ENCODE measurements at regions not wholly inside any gene's neighbourhood (a gene's known extent, or its start where the extent isn't known, plus 50 kb on each side); places are given as distances from the start of the nearest gene placed in this dataset.
"Not testable (repeated sequence)": the region's sequence is repeated elsewhere in the genome, so short reads cannot be mapped to it uniquely, and the experiment has no call there.

DNA sequence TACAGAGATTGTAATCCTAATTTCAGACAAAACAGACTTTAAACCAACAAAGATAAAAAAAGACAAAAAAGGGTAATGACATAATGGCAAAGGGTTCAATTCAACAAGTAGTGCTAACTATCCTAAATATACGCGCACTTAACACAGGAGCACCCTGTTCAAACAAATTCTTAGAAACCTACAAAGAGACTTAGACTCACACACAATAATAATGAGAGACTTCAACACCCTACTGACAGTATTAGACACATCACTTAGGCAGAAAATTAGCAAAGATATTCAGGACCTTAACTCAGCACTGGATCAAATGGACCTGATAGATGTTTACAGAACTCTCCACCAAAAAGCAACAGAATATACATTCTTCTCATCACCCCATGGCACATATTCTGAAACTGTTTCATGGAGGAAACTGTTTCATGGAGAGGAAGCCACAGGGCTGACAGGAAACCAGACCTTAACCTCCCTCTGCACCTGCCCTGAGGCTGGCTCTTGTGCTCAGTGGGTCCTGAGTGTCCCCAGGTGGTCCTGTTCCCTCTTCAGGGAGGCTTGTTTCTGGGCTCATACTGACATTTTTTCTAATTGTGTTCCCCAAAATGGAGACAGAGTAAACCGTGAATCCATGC lies 54.7 kb downstream of the OR4M2 start:
- FAIRE-seq, result not testable (repeated sequence)

DNA sequence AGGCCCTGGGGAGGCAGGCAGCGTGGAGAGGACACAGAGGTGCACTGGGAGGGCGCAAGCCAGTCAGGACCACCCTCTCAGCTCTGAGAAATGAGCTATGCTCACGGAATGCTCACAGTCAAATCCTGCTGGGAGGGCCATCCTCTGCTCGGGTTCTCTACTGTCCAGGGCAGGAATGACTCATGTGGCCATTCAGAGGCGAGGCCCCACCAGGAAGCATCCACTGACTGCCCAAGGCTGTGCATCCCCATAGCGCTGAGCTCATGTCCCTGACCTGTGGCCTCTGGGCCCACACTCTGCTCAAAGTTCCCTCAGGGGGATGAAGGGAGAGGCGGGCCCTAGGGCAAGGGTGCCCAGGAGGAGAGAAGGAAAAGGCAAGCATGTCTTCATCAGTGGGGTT lies 57.2 kb downstream of the OR4M2 start:
- FAIRE-seq, result not testable (repeated sequence)

DNA sequence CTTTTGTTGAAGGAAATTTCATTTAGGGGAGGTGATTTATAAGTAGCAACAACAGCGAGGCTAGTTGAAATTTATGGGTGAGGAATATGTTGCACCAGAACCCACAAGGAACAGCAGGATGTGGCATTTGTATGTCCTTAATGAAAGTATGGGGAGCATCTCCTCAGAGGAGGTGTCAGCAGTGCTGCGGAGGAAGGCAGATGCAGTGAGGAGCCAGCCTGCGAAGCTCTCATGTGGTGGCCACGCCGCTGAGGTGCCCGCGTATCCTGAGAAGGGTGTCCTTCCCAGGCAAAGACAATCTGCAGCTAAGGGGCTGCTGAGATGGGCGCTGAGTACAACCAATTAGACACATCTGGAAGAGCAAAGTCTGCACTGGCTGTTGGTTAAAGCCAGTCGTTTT lies 60.8 kb downstream of the OR4M2 start:
- FAIRE-seq, result not testable (repeated sequence)

DNA sequence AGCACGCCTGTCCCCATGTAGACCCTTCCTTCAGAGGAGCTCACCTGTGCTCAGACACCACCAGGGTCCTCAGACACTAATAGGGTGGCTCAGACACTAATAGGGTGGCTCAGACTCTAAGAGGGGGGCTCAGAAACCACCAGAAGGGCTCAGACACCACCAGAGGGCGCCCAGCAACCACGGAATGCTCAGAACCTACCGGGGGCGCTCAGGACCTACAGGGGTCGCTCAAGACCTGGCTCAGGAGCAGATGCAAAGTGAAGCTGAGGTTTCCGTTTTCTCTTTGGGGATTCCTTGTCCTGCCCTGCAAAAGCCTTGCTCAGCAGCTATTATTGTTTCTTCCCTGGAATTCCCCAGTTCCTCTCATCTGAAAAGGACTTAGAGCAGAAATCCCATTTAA lies 67.8 kb downstream of the OR4M2 start:
- not testable (repeated sequence) for FAIRE-seq

DNA sequence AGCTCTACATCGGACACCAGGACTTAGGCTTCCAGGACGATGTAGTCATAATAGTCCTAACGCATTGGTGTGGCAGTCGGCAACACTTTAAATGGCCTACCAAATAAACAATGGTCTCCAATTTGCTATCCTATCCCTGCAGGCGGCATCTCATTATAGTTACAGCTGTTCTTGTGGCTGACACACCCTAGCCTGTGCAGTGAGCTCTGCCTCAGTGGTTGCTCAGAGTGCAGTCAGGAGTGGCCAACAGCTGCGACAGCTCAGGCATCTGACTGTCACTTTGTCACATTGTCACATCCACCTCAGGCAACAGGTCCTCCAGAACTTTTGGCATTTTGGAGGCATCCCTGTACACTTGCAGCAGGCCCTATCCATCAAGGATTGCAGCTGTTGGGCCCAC lies 77.9 kb downstream of the OR4M2 start:
- not testable (repeated sequence) for FAIRE-seq

DNA sequence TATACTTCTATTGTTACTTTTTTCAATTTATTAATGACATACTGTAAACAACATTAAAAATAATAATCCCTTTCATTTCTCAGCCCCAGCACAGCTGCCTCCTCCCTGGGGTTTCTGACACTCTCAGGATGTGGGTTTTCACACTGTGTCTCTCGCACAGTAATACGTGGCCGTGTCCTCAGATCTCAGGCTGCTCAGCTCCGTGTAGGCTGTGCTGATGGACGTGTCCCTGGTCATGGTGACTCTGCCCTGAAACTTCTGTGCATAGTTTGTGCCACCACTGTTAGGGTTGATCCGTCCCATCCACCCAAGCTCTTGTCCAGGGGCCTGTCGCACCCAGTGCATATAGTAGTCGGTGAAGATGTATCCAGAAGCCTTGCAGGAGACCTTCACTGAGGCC lies 80.0 kb downstream of the OR4M2 start:
- FAIRE-seq, result not testable (repeated sequence)

DNA sequence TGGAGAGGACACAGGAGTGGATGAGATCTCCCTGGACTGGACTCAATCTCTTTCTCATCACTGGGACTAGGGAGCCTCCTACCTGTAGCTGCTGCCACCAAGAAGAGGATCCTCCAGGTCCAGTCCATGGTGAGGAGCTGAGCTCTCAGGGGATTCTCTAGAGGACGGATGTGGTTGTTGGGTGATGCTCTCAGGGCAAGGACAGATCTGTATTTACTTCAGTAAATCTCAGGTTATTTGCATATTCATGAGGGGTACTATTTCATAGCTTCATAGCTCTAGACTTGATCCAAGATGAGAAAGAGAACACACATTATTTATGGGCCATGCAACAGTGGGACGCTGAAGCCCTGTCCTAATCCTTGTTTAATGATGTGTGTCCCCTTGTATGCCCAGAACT lies 80.4 kb downstream of the OR4M2 start:
- FAIRE-seq, result not testable (repeated sequence)

DNA sequence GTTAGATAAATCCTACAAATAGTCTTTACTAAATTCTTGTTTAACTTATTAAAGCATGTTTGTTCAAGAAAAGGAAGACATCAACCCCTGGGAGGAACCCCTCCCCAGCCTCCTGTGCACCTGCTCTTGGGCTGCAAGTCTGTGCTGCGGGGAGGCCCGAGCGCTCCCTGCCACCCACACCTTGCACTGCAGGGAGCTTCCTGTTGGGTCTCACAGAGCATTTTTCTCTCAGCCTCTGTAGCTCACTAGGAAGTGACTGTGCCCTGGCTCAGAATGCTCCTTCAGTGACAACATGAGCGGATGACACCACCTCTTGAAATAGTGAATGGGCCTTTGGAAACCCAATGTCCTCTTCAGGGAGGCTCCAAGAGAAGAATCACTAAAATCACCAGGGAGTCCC lies 81.1 kb downstream of the OR4M2 start:
- FAIRE-seq, result not testable (repeated sequence)

DNA sequence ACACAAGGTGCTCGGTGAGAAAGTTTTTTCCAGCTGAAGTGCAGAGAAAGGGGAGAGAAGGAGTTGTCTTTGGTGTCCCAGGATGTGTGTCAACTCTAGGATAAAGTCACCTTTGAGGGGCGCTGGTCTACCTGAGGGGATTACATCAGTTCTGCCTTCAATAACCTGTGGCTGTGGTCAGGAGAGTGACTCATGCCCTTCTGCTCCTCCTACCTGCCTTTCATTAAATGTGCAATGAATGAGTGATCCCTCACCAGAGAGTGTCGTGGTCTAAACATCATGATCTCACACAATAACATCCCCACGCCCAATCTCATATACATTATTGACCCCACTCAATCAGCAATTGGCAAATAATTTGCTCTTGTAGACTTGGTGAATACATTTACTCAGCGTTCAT lies 83.4 kb downstream of the OR4M2 start:
- FAIRE-seq, result not testable (repeated sequence)

DNA sequence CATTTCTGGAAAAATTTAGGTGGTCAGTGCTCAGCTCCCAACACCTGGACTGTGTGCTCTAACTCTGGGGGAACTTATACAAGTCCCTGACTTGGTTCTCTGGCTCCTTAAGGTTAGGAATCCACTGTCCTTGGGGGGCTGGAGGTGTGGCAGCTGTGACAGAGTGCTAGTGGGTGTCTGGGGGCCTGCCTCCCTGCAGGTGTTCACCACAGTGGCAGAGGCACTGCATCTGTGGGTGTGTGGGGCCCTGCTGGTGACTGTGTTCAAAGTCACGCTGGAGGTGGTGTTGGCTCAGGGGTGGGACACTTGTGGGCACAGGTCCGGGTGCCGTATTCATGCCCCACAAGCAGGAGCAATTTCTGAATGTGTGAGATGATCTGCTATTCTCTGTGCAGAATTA lies 87.2 kb downstream of the OR4M2 start:
- not testable (repeated sequence) for FAIRE-seq

DNA sequence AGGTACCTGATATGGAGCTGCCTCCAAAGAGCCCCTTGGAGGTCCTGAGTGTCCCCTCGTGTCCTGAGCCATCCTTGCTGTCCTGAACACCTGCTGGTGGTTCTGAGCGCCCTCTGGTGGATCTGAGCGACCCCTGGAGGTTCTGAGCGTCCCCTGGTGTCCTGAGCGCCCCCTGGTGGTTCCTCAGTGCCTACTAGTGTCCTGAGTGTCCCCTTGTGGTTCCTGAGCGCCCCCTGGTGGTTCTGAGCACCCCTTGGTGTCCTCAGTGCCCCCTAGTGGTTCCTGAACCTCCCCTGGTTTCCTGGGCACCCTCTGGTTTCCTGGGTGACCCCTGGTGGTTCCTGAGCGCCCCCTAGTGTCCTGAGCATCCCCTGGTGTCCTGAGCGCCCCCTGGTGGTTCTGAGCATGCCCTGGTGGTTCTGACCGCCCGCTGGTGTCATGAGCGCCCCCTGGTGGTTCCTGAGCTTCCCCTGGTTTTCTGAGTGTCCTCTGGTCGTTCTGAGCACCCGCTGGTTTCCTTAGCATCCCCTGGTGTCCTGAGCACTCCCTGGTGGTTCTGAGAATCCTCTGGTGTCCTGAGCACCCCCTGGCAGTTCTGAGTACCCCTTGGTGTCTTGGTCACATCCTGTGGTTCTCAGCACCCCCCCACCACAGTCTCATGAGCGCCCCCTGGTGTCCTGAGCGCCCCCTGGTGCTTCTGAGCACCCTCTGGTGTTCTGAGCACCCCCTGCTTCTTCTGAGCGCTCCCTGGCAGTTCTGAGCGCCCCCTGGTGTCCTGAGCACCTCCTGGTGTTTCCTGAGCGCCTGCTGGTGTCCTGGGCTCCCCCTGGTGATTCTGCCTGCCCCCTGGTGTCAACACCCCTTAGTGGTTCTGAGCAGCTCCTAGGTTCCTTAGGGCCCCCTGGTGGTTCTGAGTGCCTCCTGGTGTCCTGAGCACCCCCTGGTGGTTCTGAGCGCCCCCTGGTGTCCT lies 93.0 kb downstream of the OR4M2 start:
- FAIRE-seq, result not testable (repeated sequence)

DNA sequence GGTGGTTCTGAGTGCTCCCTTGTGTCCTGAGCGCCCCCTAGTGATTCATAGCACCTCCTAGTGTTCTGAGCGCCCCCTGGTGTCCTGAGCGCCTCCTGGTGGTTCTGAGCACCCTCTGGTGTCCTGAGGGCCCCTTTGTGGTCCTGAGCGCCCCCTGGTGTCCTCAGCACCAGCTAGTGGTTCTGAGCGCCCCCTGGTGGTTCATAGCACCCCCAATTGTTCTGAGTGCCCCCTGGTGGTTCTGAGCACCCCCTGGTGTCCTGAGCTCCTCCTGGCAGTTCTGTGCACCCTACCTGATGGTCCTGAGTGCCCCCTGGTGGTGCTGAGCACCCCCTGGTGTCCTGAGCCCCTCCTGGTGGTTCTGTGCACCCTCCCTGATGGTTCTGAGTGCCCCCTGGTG lies 93.8 kb downstream of the OR4M2 start:
- not testable (repeated sequence) for FAIRE-seq

DNA sequence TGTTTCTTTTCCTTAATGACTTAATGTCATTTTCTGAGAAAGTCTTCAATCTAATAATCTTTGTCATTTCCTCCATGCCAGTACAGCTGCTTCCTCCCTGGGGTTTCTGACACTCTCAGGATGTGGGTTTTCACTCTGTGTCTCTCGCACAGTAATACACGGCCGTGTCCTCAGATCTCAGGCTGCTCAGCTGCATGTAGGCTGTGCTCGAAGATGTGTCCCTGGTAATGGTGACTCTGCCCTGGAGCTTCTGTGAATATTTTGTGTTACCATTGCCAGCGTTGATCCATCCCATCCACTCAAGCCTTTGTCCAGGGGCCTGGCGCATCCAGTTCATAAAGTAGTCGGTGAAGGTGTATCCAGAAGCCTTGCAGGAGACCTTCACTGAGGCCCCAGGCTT lies 97.6 kb downstream of the OR4M2 start:
- FAIRE-seq, result not testable (repeated sequence)

DNA sequence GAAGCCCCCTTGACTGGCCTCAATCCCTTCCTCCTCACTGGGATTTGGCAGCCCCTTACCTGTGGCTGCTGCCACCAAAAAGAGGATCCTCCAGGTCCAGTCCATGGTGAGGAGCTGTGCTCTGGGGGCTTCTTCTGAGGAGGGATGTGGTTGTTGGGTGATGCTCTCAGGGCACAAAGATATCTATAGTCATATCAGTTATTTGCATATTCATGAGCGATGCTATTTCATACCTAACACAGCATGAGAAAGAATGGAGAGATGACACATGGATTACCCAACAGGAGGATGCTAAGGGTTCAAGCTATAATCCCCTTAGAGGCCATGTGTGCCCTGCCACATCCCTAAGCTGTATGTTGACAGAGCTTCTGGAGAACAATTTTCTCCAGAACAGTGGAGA lies 98.1 kb downstream of the OR4M2 start:
- FAIRE-seq, result not testable (repeated sequence)

DNA sequence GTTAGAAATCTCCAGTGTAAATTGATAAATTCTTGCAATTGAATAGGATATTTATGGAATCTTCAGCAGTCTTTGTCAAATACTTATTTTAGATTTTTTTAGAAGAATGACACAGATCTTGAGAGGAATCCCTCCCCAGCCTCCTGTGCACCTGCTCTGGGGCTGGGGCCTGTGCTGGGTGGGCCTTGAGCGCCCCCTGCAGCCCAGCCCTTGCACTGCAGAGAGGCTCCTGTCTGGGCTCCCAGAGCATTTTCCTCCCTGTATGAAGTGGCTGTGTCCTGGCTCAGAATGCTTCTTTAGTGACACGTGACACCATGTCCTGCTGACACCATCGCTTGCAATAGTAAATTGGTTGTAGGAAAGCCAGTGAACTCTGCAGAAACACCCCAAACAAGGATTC lies 98.7 kb downstream of the OR4M2 start:
- FAIRE-seq, result not testable (repeated sequence)

DNA sequence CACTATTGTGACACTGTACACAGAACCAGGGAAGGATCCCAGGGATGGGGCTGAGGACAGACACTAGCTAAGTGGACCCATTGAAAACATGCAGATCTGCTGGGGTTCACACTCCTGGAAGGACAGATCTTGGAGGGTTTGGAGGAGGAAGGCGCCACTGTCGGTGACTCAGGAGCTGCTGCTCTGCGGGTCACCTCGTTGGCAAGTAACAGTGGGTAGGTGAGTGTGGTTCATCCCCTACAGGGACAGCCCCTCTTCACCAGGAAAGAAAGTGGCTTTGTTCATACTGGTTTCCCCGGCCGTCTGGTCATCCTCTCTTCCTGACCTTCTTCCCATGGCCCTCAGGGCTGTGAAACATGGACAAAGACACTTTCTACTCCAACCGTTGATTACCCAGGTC lies 100.3 kb downstream of the OR4M2 start:
- FAIRE-seq, result not testable (repeated sequence)

DNA sequence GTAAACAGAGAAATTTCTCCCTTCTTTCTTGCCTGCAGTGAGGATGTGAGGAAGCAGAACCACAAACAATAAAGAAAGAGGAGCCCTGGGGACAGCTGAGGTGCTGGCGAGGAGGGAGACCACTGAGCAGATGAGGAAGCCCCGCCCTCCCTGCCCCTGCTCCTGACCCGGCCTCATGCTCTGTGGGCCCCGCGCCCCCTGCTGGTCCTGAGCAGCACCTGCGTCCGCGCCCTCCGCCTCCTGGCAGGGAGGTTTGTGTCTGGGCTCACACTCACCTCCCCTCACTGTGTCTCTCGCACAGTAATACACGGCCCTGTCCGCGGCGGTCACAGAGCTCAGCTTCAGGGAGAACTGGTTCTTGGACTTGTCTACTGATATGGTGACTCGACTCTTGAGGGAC lies 104.4 kb downstream of the OR4M2 start:
- FAIRE-seq, result not testable (repeated sequence)

DNA sequence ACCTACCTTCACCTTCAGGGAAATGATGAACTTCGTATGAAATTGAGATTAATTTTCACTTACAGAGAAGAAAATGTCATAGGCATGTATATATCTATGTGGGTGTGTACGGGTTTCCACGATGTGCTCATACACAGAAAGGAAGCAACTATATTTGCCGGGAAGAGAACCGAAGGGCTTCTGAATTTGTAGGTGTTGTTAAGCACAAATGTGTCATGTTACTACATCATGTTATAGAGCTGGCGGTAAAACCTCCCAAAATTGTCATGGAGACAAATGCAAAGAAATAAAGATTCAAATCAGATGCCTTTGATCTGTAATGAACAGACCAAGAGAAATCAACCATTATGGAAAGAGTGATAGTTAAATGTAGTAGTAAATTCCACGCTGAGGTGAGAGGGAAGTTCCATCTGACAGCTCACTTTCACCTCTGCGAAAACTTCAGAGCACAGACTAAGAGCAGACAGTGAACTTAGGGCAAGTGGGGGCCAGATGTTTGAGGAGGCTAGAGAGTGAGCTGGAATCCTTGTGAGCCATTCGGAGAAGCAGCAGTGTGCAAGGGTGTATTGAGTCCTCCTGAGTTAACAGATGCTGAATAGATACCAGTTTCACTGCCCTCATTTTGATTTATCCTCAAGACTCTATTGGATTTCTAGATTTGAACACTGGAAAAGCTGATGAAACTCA lies 106.7 kb downstream of the OR4M2 start:
- FAIRE-seq, result not testable (repeated sequence)

DNA sequence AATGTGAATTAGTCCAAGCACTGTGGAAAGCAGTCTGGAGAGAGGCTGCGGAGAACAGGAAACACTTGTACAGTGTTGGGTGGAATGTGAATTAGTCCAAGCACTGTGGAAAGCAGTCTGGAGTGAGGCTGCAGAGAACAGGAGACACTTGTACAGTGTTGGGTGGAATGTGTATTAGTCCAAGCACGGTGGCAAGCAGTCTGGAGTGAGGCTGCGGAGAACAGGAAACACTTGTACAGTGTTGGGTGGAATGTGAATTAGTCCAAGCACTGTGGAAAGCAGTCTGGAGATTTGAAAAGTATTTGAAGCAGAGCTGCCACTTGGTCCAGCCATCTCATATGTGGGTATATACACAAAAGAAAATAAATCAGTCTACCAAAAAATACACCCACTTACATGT lies 111.5 kb downstream of the OR4M2 start:
- FAIRE-seq, result not testable (repeated sequence)

DNA sequence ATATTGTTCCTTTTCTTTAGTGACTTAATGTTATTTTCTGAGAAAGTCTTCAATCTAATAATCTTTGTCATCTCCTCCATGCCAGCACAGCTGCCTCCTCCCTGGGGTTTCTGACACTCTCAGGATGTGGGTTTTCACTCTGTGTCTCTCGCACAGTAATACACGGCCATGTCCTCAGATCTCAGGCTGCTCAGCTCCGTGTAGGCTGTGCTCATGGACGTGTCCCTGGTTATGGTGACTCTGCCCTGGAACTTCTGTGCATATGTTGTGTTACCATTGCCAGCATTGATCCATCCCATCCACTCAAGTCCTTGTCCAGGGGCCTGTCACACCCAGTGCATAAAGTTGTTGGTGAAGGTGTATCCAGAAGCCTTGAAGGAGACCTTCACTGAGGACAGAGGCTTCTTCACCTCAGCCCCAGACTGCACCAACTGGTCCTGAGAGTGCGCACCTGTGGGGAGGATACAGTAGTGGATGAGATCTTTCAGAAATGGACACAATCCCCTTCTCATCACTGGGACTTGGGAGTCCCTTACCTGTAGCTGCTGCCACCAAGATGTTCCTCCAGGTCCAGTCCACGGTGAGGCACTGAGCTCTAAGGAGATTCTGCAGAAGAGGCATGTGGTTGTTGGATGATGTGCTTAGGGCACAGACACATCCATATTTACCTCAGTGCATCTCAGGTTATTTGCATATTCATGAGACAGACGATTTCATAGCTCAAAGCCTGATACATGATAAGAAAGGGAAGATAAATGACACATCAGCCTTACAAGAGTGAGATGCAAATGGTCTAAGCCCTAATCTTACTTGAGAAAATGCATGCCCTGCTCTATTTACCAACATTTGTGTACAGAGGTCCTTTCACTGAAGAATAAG lies 114.7 kb downstream of the OR4M2 start:
- FAIRE-seq, result not testable (repeated sequence)

DNA sequence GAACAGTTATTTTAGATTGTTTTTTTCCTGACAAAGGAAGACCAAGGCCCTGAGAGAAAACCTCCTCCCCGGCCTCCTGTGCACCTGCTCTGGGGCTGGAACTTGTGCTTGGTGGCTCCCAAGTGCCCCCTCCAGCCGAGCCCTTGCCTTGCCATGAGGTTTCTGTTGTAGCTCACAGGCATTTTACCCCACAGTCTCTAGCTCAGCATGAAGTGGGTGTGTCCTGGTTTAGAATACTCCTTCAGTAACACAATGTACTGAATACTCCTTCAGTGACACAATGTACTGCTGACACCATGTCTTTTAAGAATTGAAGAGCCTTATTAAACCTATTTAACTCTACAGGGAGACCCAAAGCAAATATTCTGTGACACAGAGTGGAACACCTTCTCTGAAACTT lies 116.1 kb downstream of the OR4M2 start:
- not testable (repeated sequence) for FAIRE-seq

DNA sequence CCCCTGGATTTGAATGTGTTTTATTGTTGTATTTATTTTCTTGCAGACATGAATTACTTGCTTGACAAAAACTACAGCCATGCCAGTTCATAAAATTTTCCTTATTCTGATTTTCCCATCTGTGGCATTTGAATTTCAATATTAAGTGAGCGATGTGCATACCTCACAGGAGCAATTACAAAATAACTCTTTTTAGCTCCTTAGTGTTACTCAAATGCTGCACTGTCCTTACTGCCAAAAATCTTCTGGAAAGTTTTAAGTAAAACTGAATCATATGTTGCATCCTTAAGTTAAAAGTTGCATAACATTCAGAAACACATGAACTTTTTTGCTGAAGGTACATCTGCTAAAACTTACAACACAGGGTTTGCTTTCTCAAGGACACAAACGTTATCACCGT lies 120.1 kb downstream of the OR4M2 start:
- not testable (repeated sequence) for FAIRE-seq

Measured in A204.1 (cell line).